IPS DF 19.7 (cell line): ENCODE measurements at regions not wholly inside any gene's neighbourhood (a gene's known extent, or its start where the extent isn't known, plus 50 kb on each side); places are given as distances from the start of the nearest gene placed in this dataset.
"Not testable (repeated sequence)": the region's sequence is repeated elsewhere in the genome, so short reads cannot be mapped to it uniquely, and the experiment has no call there.

ENCODE experiments used
- DNase-seq: peaks from one replicate; pipeline ENCODE4 v3.0.0-alpha.2; 2013; ENCODE audit warnings: low read depth, low spot score

GRCh38 chr12:85425349-85425612 is 145.3 kb downstream of the ALX1 start:
- DNase-seq = no peak

- no peak for DNase-seq
Measured at GRCh38 chr12:85425926-85426325, 145.9 kb downstream of the ALX1 start.

- not testable (repeated sequence) for DNase-seq
Measured at GRCh38 chr12:85433148-85433547, 153.1 kb downstream of the ALX1 start.

- DNase-seq = no peak
Measured at GRCh38 chr12:85440271-85440670, 160.3 kb downstream of the ALX1 start.

GRCh38 chr12:85441025-85441424 is 161.0 kb downstream of the ALX1 start:
- DNase-seq = no peak

- no peak for DNase-seq
Measured at GRCh38 chr12:85441741-85442140, 161.7 kb downstream of the ALX1 start.

GRCh38 chr12:85445060-85445938 is 165.3 kb downstream of the ALX1 start:
- DNase-seq = no peak

- no peak for DNase-seq
Measured at GRCh38 chr12:85448031-85448430, 168.0 kb downstream of the ALX1 start.

GRCh38 chr12:85448548-85449139 is 168.6 kb downstream of the ALX1 start:
- DNase-seq = no peak

- no peak for DNase-seq
Measured at GRCh38 chr12:85457016-85457415, 177.0 kb downstream of the ALX1 start.

GRCh38 chr12:85461127-85461526 is 181.1 kb downstream of the ALX1 start:
- no peak for DNase-seq

- no peak for DNase-seq
Measured at GRCh38 chr12:85462888-85463287, 182.9 kb downstream of the ALX1 start.

- no peak for DNase-seq
Measured at GRCh38 chr12:85466890-85467289, 186.9 kb downstream of the ALX1 start.

GRCh38 chr12:85468356-85469157 is 188.5 kb downstream of the ALX1 start:
- DNase-seq = no peak

- DNase-seq = peak; percentile 12
Measured at GRCh38 chr12:85469158-85470086, 189.4 kb downstream of the ALX1 start.

GRCh38 chr12:85475277-85475676 is 195.3 kb downstream of the ALX1 start:
- DNase-seq = not testable (repeated sequence)

GRCh38 chr12:85476756-85477155 is 196.7 kb downstream of the ALX1 start:
- DNase-seq = no peak

GRCh38 chr12:85484387-85484786 is 204.4 kb downstream of the ALX1 start:
- no peak for DNase-seq

GRCh38 chr12:85489194-85489593 is 209.2 kb downstream of the ALX1 start:
- DNase-seq = no peak

- no peak for DNase-seq
Measured at GRCh38 chr12:85504164-85504563, 224.1 kb downstream of the ALX1 start.

GRCh38 chr12:85504624-85505023 is 224.6 kb downstream of the ALX1 start:
- no peak for DNase-seq

GRCh38 chr12:85507456-85507855 is 227.4 kb downstream of the ALX1 start:
- no peak for DNase-seq
